Activated T-cell treated with anti-CD3 and anti-CD28 coated beads, Interleukin-2, amount 50 U/mL, for 4 hours (primary cell): ENCODE measurements at regions not wholly inside any gene's neighbourhood (a gene's known extent, or its start where the extent isn't known, plus 50 kb on each side); places are given as distances from the start of the nearest gene placed in this dataset.

Experiments used
- ATAC-seq, 2 donors: fragments of 200-7000 bp; cut with Tn5 transposase; one replicate each; pipeline ENCODE4 v1.10.0; 2021
- DNase-seq: peaks from one replicate; pipeline ENCODE4 v3.0.0-alpha.2; 2020
- H3K27me3 Mint-ChIP-seq: one replicate; pipeline ENCODE4 v1.8.0; 2021; ENCODE audit warnings: low read depth, mixed read lengths
- H3K36me3 Mint-ChIP-seq: one replicate; pipeline ENCODE4 v1.8.0; 2022; ENCODE audit warnings: mixed read lengths; ENCODE audit not compliant: insufficient read depth
- H3K4me1 Mint-ChIP-seq: one replicate; pipeline ENCODE4 v1.8.0; 2021; ENCODE audit warnings: low read depth, mixed read lengths
- H3K4me3 Mint-ChIP-seq: one replicate; pipeline ENCODE4 v1.8.0; 2021; ENCODE audit warnings: mild to moderate bottlenecking, moderate library complexity, mixed read lengths
- H3K9me3 Mint-ChIP-seq: one replicate; pipeline ENCODE4 v1.8.0; 2021; ENCODE audit warnings: mixed read lengths

- no peaks in the 10 kb centered on the region for H3K4me1 Mint-ChIP-seq
- H3K27me3 Mint-ChIP-seq: no peaks in the 10 kb centered on the region
- DNase-seq (no peak), ATAC-seq (no peak)
- H3K4me3 Mint-ChIP-seq: no peak overlapping the region
- peaks cover 3% of the 10 kb centered on the region for H3K9me3 Mint-ChIP-seq
- H3K36me3 Mint-ChIP-seq: no peaks in the 10 kb centered on the region
Measured at GRCh38 chr5:97750576-97750975, 567.5 kb upstream of the RIOK2 start.

- DNase-seq (no peak), ATAC-seq (no peak)
- no peaks in the 10 kb centered on the region for H3K27me3 Mint-ChIP-seq
- H3K36me3 Mint-ChIP-seq: no peaks in the 10 kb centered on the region
- no peak overlapping the region for H3K4me3 Mint-ChIP-seq
- no peaks in the 10 kb centered on the region for H3K9me3 Mint-ChIP-seq
- no peaks in the 10 kb centered on the region for H3K4me1 Mint-ChIP-seq
Measured at GRCh38 chr5:97751540-97751939, 568.5 kb upstream of the RIOK2 start.

GRCh38 chr5:97752871-97753270 is 569.8 kb upstream of the RIOK2 start:
- no peak for ATAC-seq
- DNase-seq: no peak
- no peaks in the 10 kb centered on the region for H3K4me1 Mint-ChIP-seq
- H3K27me3 Mint-ChIP-seq: no peaks in the 10 kb centered on the region
- H3K4me3 Mint-ChIP-seq: no peak overlapping the region
- H3K36me3 Mint-ChIP-seq: no peaks in the 10 kb centered on the region
- H3K9me3 Mint-ChIP-seq: no peaks in the 10 kb centered on the region

GRCh38 chr5:97762483-97762882 is 579.4 kb upstream of the RIOK2 start:
- Mint-ChIP-seq H3K4me1 (no peaks in the 10 kb centered on the region), H3K9me3 (no peaks in the 10 kb centered on the region), H3K36me3 (no peaks in the 10 kb centered on the region), H3K27me3 (no peaks in the 10 kb centered on the region), H3K4me3 (no peak overlapping the region)
- DNase-seq (no peak), ATAC-seq (no peak)

GRCh38 chr5:97764700-97765099 is 581.7 kb upstream of the RIOK2 start:
- H3K4me1 Mint-ChIP-seq: no peaks in the 10 kb centered on the region
- ATAC-seq: no peak
- no peak overlapping the region for H3K4me3 Mint-ChIP-seq
- DNase-seq: no peak
- no peaks in the 10 kb centered on the region for H3K27me3 Mint-ChIP-seq
- peaks cover 4% of the 10 kb centered on the region for H3K9me3 Mint-ChIP-seq
- no peaks in the 10 kb centered on the region for H3K36me3 Mint-ChIP-seq

- H3K4me3 Mint-ChIP-seq: no peak overlapping the region
- DNase-seq: no peak
- no peak for ATAC-seq
- H3K36me3 Mint-ChIP-seq: no peaks in the 10 kb centered on the region
- peaks cover 8% of the 10 kb centered on the region for H3K9me3 Mint-ChIP-seq
- no peaks in the 10 kb centered on the region for H3K4me1 Mint-ChIP-seq
- peaks cover 3% of the 10 kb centered on the region for H3K27me3 Mint-ChIP-seq
Measured at GRCh38 chr5:97778451-97778850, 595.4 kb upstream of the RIOK2 start.

- no peaks in the 10 kb centered on the region for H3K27me3 Mint-ChIP-seq
- H3K9me3 Mint-ChIP-seq: peaks cover 5% of the 10 kb centered on the region
- H3K4me1 Mint-ChIP-seq: no peaks in the 10 kb centered on the region
- no peak overlapping the region for H3K4me3 Mint-ChIP-seq
- no peak for ATAC-seq
- no peaks in the 10 kb centered on the region for H3K36me3 Mint-ChIP-seq
- DNase-seq: no peak
Measured at GRCh38 chr5:97788369-97788768, 605.3 kb upstream of the RIOK2 start.

GRCh38 chr5:97797994-97798451 is 615.0 kb upstream of the RIOK2 start:
- Mint-ChIP-seq H3K4me3 (no peak overlapping the region), H3K4me1 (no peaks in the 10 kb centered on the region), H3K27me3 (no peaks in the 10 kb centered on the region), H3K9me3 (peaks cover 12% of the 10 kb centered on the region), H3K36me3 (no peaks in the 10 kb centered on the region)
- DNase-seq: no peak
- ATAC-seq: no peak

GRCh38 chr5:97801461-97801860 is 618.4 kb upstream of the RIOK2 start:
- no peaks in the 10 kb centered on the region for H3K27me3 Mint-ChIP-seq
- DNase-seq: no peak
- H3K4me3 Mint-ChIP-seq: no peak overlapping the region
- H3K9me3 Mint-ChIP-seq: peaks cover 12% of the 10 kb centered on the region
- no peaks in the 10 kb centered on the region for H3K36me3 Mint-ChIP-seq
- no peaks in the 10 kb centered on the region for H3K4me1 Mint-ChIP-seq
- no peak for ATAC-seq

GRCh38 chr5:97820138-97820537 is 637.1 kb upstream of the RIOK2 start:
- Mint-ChIP-seq H3K9me3 (peaks cover 9% of the 10 kb centered on the region), H3K4me1 (no peaks in the 10 kb centered on the region), H3K27me3 (no peaks in the 10 kb centered on the region), H3K4me3 (no peak overlapping the region), H3K36me3 (no peaks in the 10 kb centered on the region)
- ATAC-seq: no peak
- no peak for DNase-seq

GRCh38 chr5:97832645-97833296 is 649.7 kb upstream of the RIOK2 start:
- H3K4me3 Mint-ChIP-seq: no peak overlapping the region
- no peak for DNase-seq
- H3K9me3 Mint-ChIP-seq: no peaks in the 10 kb centered on the region
- H3K36me3 Mint-ChIP-seq: no peaks in the 10 kb centered on the region
- H3K4me1 Mint-ChIP-seq: no peaks in the 10 kb centered on the region
- ATAC-seq: no peak
- H3K27me3 Mint-ChIP-seq: peaks cover 7% of the 10 kb centered on the region

GRCh38 chr5:97834561-97834960 is 651.5 kb upstream of the RIOK2 start:
- no peak for ATAC-seq

GRCh38 chr5:97835112-97835511 is 652.1 kb upstream of the RIOK2 start:
- no peak for DNase-seq
- H3K9me3 Mint-ChIP-seq: no peaks in the 10 kb centered on the region
- H3K27me3 Mint-ChIP-seq: peaks cover 2% of the 10 kb centered on the region
- H3K36me3 Mint-ChIP-seq: no peaks in the 10 kb centered on the region
- no peak for ATAC-seq
- no peak overlapping the region for H3K4me3 Mint-ChIP-seq
- no peaks in the 10 kb centered on the region for H3K4me1 Mint-ChIP-seq

More at GRCh38 chr5:97834561-97834960, 651.5 kb upstream of the RIOK2 start:
- H3K36me3 Mint-ChIP-seq: no peaks in the 10 kb centered on the region
- H3K4me3 Mint-ChIP-seq: no peak overlapping the region
- H3K27me3 Mint-ChIP-seq: peaks cover 2% of the 10 kb centered on the region
- H3K4me1 Mint-ChIP-seq: no peaks in the 10 kb centered on the region
- H3K9me3 Mint-ChIP-seq: no peaks in the 10 kb centered on the region
- no peak for DNase-seq

GRCh38 chr5:97836816-97837215 is 653.8 kb upstream of the RIOK2 start:
- H3K4me1 Mint-ChIP-seq: no peaks in the 10 kb centered on the region
- H3K9me3 Mint-ChIP-seq: no peaks in the 10 kb centered on the region
- H3K27me3 Mint-ChIP-seq: peaks cover 2% of the 10 kb centered on the region
- no peak overlapping the region for H3K4me3 Mint-ChIP-seq
- ATAC-seq: no peak
- H3K36me3 Mint-ChIP-seq: no peaks in the 10 kb centered on the region
- DNase-seq: no peak

GRCh38 chr5:97838214-97838613 is 655.2 kb upstream of the RIOK2 start:
- no peak overlapping the region for H3K4me3 Mint-ChIP-seq
- no peaks in the 10 kb centered on the region for H3K4me1 Mint-ChIP-seq
- H3K9me3 Mint-ChIP-seq: no peaks in the 10 kb centered on the region
- DNase-seq: no peak
- H3K27me3 Mint-ChIP-seq: peaks cover 2% of the 10 kb centered on the region
- ATAC-seq: no peak
- H3K36me3 Mint-ChIP-seq: no peaks in the 10 kb centered on the region
